ENCODE measurements at regions not wholly inside any gene's neighbourhood (a gene's known extent, or its start where the extent isn't known, plus 50 kb on each side); places are given as distances from the start of the nearest gene placed in this dataset.

DNA sequence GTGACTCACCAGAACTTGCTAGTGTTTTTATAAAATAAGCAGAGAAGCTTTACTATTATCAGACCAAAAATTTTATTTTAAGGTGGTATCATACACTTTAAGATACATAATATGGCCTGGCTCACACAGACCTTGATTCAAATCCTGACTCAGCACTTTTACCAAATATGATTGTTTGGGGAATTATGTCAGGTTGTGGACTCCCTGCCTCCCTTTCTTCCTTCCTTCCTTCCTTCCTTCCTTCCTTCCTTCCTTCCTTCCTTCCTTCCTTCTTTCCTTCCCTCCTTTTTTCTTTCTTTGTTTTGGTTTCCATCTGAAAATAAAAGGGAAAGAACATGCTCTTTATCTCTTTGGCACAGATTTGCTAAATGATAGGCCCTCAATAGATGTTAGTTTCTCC lies 186.0 kb upstream of the MMS22L start:
- ChIA-PET POLR2A (no interaction called here), CTCF (interaction anchor here (1.4 to 2.2 kb wide), 2 partner anchors 27 to 29 kb away, joined by 3 to 10 read pairs; no protein-coding TSS in a partner anchor)
- TF ChIP-seq, protein P1, sequence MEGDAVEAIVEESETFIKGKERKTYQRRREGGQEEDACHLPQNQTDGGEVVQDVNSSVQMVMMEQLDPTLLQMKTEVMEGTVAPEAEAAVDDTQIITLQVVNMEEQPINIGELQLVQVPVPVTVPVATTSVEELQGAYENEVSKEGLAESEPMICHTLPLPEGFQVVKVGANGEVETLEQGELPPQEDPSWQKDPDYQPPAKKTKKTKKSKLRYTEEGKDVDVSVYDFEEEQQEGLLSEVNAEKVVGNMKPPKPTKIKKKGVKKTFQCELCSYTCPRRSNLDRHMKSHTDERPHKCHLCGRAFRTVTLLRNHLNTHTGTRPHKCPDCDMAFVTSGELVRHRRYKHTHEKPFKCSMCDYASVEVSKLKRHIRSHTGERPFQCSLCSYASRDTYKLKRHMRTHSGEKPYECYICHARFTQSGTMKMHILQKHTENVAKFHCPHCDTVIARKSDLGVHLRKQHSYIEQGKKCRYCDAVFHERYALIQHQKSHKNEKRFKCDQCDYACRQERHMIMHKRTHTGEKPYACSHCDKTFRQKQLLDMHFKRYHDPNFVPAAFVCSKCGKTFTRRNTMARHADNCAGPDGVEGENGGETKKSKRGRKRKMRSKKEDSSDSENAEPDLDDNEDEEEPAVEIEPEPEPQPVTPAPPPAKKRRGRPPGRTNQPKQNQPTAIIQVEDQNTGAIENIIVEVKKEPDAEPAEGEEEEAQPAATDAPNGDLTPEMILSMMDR (IDR thresholded peaks at IDR 0.05; ENCODE audit: insufficient read depth, low read length, missing control alignments), result no peak
- no peak for DNase-seq (ENCODE audit: low read depth, low spot score)
- H3K4me3 ChIP-seq (ENCODE audit: low read depth, low read length), result no peak overlapping the region

GRCh38 chr6:97469451-97469850 lies 186.4 kb upstream of the MMS22L start:
- DNase-seq (ENCODE audit: low read depth, low spot score), result no peak
- CTCF ChIA-PET, result interaction anchor here (1.4 to 2.2 kb wide), 2 partner anchors 26 to 28 kb away, joined by 3 to 10 read pairs; no protein-coding TSS in a partner anchor
- POLR2A ChIA-PET, result no interaction called here
- TF ChIP-seq, protein P1 (IDR thresholded peaks at IDR 0.05; ENCODE audit: insufficient read depth, low read length, missing control alignments), result no peak
- H3K4me3 ChIP-seq (ENCODE audit: low read depth, low read length), result no peak overlapping the region

- TF ChIP-seq, protein P1 (IDR thresholded peaks at IDR 0.05; ENCODE audit: insufficient read depth, low read length, missing control alignments), result no peak
- CTCF ChIA-PET, result interaction anchor here (2.2 kb wide), 1 partner anchor 27 kb away, joined by 10 read pairs; no protein-coding TSS in a partner anchor
- DNase-seq (ENCODE audit: low read depth, low spot score), result no peak
- POLR2A ChIA-PET, result no interaction called here
- H3K4me3 ChIP-seq (ENCODE audit: low read depth, low read length), result no peak overlapping the region
These were observed 187.3 kb upstream of the MMS22L start for GRCh38 chr6:97470322-97470721.

DNA sequence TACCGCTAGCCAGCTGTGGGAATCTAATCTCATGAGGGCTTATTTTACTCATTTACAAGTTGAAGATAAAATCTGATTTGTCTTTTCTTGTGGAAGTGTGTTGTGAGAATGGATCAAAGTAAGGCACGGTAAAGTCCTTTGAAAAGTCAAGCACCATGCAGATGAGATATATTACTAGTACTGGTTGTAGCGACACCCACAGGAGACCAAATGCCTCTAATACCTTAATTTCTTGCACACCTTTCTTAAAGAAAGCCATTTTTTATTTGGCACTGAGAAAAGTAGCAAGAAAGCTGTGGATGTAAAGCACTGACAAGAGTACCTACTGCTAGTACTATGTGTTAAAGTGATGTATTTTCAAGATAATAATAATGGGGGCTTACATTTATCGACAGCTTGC lies 191.0 kb upstream of the MMS22L start:
- TF ChIP-seq, protein P1 (IDR thresholded peaks at IDR 0.05; ENCODE audit: insufficient read depth, low read length, missing control alignments), result no peak
- DNase-seq (ENCODE audit: low read depth, low spot score), result no peak
- ChIA-PET POLR2A (no interaction called here), CTCF (interaction anchor here (0.8 to 1.7 kb wide), 2 partner anchors 24 to 1370 kb away, joined by 3 to 5 read pairs; no protein-coding TSS in a partner anchor)
- no peak overlapping the region for H3K4me3 ChIP-seq (ENCODE audit: low read depth, low read length)

GRCh38 chr6:97497713-97498331 lies 214.8 kb upstream of the MMS22L start:
- ChIA-PET CTCF (interaction anchor here (0.7 to 6.4 kb wide), 18 partner anchors 8 to 1745 kb away, joined by 3 to 42 read pairs (median 4); no protein-coding TSS in a partner anchor), POLR2A (no interaction called here)
- no peak overlapping the region for H3K4me3 ChIP-seq (ENCODE audit: low read depth, low read length)
- peak; percentile 16 for DNase-seq (ENCODE audit: low read depth, low spot score)
- TF ChIP-seq, protein P1 (IDR thresholded peaks at IDR 0.05; ENCODE audit: insufficient read depth, low read length, missing control alignments), result peak; percentile 89

DNA sequence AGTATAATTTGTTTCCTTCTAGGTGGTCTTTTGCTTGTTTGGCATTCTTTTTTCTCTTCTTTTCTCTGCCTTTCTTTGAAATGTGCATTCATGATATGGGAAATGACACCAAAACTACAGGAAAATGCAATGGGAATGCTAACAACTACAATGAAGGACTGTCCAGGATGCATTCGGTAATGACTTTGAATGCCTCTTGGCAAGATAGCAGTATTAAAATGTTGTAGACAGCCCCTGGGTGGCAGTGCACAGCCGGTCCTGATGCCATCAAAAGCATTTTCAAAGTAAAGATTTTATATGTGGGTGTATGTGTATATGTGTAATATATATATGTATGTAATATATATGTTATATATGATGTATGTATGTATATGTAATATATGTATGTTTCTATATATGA lies 218.8 kb upstream of the MMS22L start:
- CTCF ChIA-PET, result interaction anchor here (0.7 kb wide), 1 partner anchor 194 kb away, joined by 3 read pairs; no protein-coding TSS in a partner anchor
- TF ChIP-seq, protein P1 (IDR thresholded peaks at IDR 0.05; ENCODE audit: insufficient read depth, low read length, missing control alignments), result no peak
- POLR2A ChIA-PET, result no interaction called here

More for the DNA sequence above, 218.8 kb upstream of the MMS22L start:
- H3K4me3 ChIP-seq (ENCODE audit: low read depth, low read length), result no peak overlapping the region
- no peak for DNase-seq (ENCODE audit: low read depth, low spot score)
